HUES64 (cell line): ENCODE measurements at regions not wholly inside any gene's neighbourhood (a gene's known extent, or its start where the extent isn't known, plus 50 kb on each side); places are given as distances from the start of the nearest gene placed in this dataset.
"Not testable (repeated sequence)": the region's sequence is repeated elsewhere in the genome, so short reads cannot be mapped to it uniquely, and the experiment has no call there.

ENCODE experiments used
- H3K27ac ChIP-seq: 2 replicates; pipeline ENCODE4 v1.7.0; 2013; ENCODE audit warnings: low read depth, low read length, inconsistent platforms
- H3K27me3 ChIP-seq: 2 replicates; pipeline ENCODE4 v1.6.1; 2013; ENCODE audit warnings: mild to moderate bottlenecking, low read length; ENCODE audit not compliant: insufficient read depth
- H3K36me3 ChIP-seq: 2 replicates; pipeline ENCODE4 v1.6.1; 2013; ENCODE audit warnings: mild to moderate bottlenecking, low read length; ENCODE audit not compliant: insufficient read depth
- H3K4me1 ChIP-seq: 2 replicates; pipeline ENCODE4 v1.6.1; 2013; ENCODE audit warnings: mild to moderate bottlenecking, low read length, moderate library complexity; ENCODE audit not compliant: insufficient read depth
- H3K4me3 ChIP-seq: 2 replicates; pipeline ENCODE4 v1.5.1; 2013; ENCODE audit warnings: mild to moderate bottlenecking, low read length, moderate library complexity
- H3K9ac ChIP-seq: 2 replicates; pipeline ENCODE4 v1.6.1; 2013; ENCODE audit warnings: mild to moderate bottlenecking, low read depth, low read length
- H3K9me3 ChIP-seq: 2 replicates; pipeline ENCODE4 v1.6.1; 2013; ENCODE audit warnings: low read depth, low read length; ENCODE audit not compliant: insufficient read depth
- WGBS: fragments of 150-250, 120-280 bp; methylation state at CpG from one replicate; pipeline ENCODE4 v1.1.7; 2013; ENCODE audit warnings: missing lambda C conversion rate; 5-methylcytosine and 5-hydroxymethylcytosine counted together

- H3K4me1 ChIP-seq: no peaks in the 10 kb centered on the region; the same call in 1 of the 2 replicates
- no peak overlapping the region for H3K4me3 ChIP-seq
- WGBS: 86% methylated on average over 11 of the region's 11 CpGs
- no peaks in the 10 kb centered on the region for H3K9me3 ChIP-seq
- H3K36me3 ChIP-seq: no peaks in the 10 kb centered on the region
- H3K27ac ChIP-seq: no peak overlapping the region
- no peak overlapping the region for H3K9ac ChIP-seq
- no peaks in the 10 kb centered on the region for H3K27me3 ChIP-seq
Observed at GRCh38 chr5:1983919-1984695, 101.4 kb upstream of the IRX4 start.

GRCh38 chr5:1983401-1983800 is 100.7 kb upstream of the IRX4 start:
- no peaks in the 10 kb centered on the region for H3K9me3 ChIP-seq
- no peak overlapping the region for H3K27ac ChIP-seq
- no peak overlapping the region for H3K9ac ChIP-seq
- no peak overlapping the region for H3K4me3 ChIP-seq
- 95% methylated on average over 18 of the region's 18 CpGs for WGBS
- no peaks in the 10 kb centered on the region; the same call in 1 of the 2 replicates for H3K4me1 ChIP-seq
- H3K36me3 ChIP-seq: no peaks in the 10 kb centered on the region
- H3K27me3 ChIP-seq: no peaks in the 10 kb centered on the region

- H3K4me3 ChIP-seq, H3K36me3 ChIP-seq, H3K27me3 ChIP-seq, H3K4me1 ChIP-seq, H3K9me3 ChIP-seq, H3K27ac ChIP-seq, H3K9ac ChIP-seq: not testable (repeated sequence)
- 84% methylated on average over 6 of the region's 8 CpGs for WGBS
Observed at GRCh38 chr5:1982561-1982960, 99.8 kb upstream of the IRX4 start.

GRCh38 chr5:1975898-1976765 is 93.4 kb upstream of the IRX4 start:
- 91% methylated on average over 12 of the region's 12 CpGs for WGBS
- Histone ChIP-seq H3K27ac (no peak overlapping the region), H3K27me3 (no peaks in the 10 kb centered on the region), H3K9ac (no peak overlapping the region), H3K9me3 (no peaks in the 10 kb centered on the region), H3K4me3 (no peak overlapping the region), H3K4me1 (peaks cover 12% of the 10 kb centered on the region), H3K36me3 (no peaks in the 10 kb centered on the region)

GRCh38 chr5:1975406-1975715 is 92.6 kb upstream of the IRX4 start:
- WGBS: 91% methylated on average over 5 of the region's 7 CpGs
- Histone ChIP-seq H3K4me1 (peaks cover 12% of the 10 kb centered on the region), H3K27ac (no peak overlapping the region), H3K9me3 (no peaks in the 10 kb centered on the region), H3K9ac (no peak overlapping the region), H3K36me3 (no peaks in the 10 kb centered on the region), H3K27me3 (no peaks in the 10 kb centered on the region), H3K4me3 (no peak overlapping the region)

GRCh38 chr5:1974501-1975405 is 92.0 kb upstream of the IRX4 start:
- Histone ChIP-seq H3K4me3 (no peak overlapping the region), H3K27ac (no peak overlapping the region), H3K4me1 (peaks cover 12% of the 10 kb centered on the region), H3K9me3 (no peaks in the 10 kb centered on the region), H3K9ac (no peak overlapping the region), H3K36me3 (no peaks in the 10 kb centered on the region), H3K27me3 (no peaks in the 10 kb centered on the region)
- WGBS: 94% methylated on average over 17 of the region's 18 CpGs

GRCh38 chr5:1974081-1974480 is 91.4 kb upstream of the IRX4 start:
- no peak overlapping the region for H3K27ac ChIP-seq
- no peaks in the 10 kb centered on the region for H3K27me3 ChIP-seq
- no peaks in the 10 kb centered on the region for H3K9me3 ChIP-seq
- H3K36me3 ChIP-seq: no peaks in the 10 kb centered on the region
- peaks cover 12% of the 10 kb centered on the region for H3K4me1 ChIP-seq
- no peak overlapping the region for H3K4me3 ChIP-seq
- H3K9ac ChIP-seq: no peak overlapping the region
- 97% methylated on average over 6 of the region's 6 CpGs for WGBS

GRCh38 chr5:1973391-1974013 is 90.8 kb upstream of the IRX4 start:
- Histone ChIP-seq H3K27ac (no peak overlapping the region), H3K9me3 (no peaks in the 10 kb centered on the region), H3K9ac (no peak overlapping the region), H3K36me3 (no peaks in the 10 kb centered on the region), H3K4me1 (peaks cover 12% of the 10 kb centered on the region), H3K4me3 (no peak overlapping the region), H3K27me3 (no peaks in the 10 kb centered on the region)
- WGBS: 72% methylated on average over 21 of the region's 21 CpGs

- H3K27me3 ChIP-seq: no peaks in the 10 kb centered on the region
- no peaks in the 10 kb centered on the region for H3K9me3 ChIP-seq
- WGBS: 90% methylated on average over 12 of the region's 13 CpGs
- no peak overlapping the region for H3K27ac ChIP-seq
- no peak overlapping the region for H3K9ac ChIP-seq
- peaks cover 13% of the 10 kb centered on the region for H3K4me1 ChIP-seq
- no peaks in the 10 kb centered on the region for H3K36me3 ChIP-seq
- H3K4me3 ChIP-seq: no peak overlapping the region
Observed at GRCh38 chr5:1971944-1972343, 89.2 kb upstream of the IRX4 start.

GRCh38 chr5:1967736-1968135 is 85.0 kb upstream of the IRX4 start:
- Histone ChIP-seq H3K4me1 (peaks cover 12% of the 10 kb centered on the region; the same call in 1 of the 2 replicates), H3K9me3 (no peaks in the 10 kb centered on the region), H3K27me3 (no peaks in the 10 kb centered on the region), H3K9ac (no peak overlapping the region), H3K4me3 (no peak overlapping the region), H3K36me3 (no peaks in the 10 kb centered on the region), H3K27ac (no peak overlapping the region)
- 76% methylated on average over 6 of the region's 6 CpGs for WGBS
